GM18502 (cell line): ENCODE measurements at regions not wholly inside any gene's neighbourhood (a gene's known extent, or its start where the extent isn't known, plus 50 kb on each side); places are given as distances from the start of the nearest gene placed in this dataset.

Experiments used
- ATAC-seq: cut with Tn5 transposase; IDR thresholded peaks from one replicate; pipeline ENCODE4 v1.9.1; 2021; ENCODE audit warnings: mild to moderate bottlenecking; ENCODE audit not compliant: unreplicated experiment, poor library complexity

- no peak for ATAC-seq
Measured at GRCh38 chr5:125549322-125549911, 803.0 kb upstream of the ZNF608 start.

DNA sequence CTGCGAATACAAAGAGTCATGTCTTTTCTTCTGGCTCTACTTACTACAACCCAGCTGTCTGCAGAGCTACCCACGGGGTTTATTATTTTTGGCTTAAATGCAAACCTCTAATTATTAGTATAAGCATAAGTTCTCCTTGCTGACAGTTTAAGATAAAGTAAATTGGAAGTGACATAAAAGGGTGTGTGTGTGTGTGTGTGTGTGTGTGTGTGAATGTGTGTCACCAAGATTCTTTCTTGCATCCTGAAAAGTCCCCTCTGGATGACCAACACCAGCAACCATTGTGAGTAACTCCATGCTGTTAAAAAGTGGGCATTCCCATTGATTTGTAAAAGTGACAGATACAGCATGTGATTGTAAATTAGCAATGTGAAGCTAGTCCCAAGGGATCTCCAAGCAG is 803.8 kb upstream of the ZNF608 start:
- ATAC-seq: no peak

- ATAC-seq: no peak
Measured at GRCh38 chr5:125551246-125551645, 804.8 kb upstream of the ZNF608 start.

DNA sequence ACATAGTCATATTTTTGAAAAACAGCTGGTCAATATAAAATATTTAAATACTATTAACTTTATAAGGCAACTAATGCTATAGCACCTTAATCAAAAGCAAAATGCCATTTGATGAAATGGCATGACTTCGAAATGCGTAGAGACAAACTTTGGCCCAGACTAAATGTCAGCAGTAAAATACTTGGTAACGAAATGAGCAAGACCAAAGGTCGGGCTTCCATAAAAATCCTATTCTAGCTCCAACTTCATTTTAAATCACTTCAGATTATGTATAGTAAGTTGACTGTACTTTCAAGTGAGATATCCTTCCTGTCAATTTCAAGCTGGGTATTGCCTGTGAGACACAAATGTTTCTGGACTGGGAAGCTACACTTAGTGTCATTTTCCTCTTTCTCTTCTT is 805.4 kb upstream of the ZNF608 start:
- no peak for ATAC-seq

GRCh38 chr5:125552486-125552885 is 806.0 kb upstream of the ZNF608 start:
- no peak for ATAC-seq

DNA sequence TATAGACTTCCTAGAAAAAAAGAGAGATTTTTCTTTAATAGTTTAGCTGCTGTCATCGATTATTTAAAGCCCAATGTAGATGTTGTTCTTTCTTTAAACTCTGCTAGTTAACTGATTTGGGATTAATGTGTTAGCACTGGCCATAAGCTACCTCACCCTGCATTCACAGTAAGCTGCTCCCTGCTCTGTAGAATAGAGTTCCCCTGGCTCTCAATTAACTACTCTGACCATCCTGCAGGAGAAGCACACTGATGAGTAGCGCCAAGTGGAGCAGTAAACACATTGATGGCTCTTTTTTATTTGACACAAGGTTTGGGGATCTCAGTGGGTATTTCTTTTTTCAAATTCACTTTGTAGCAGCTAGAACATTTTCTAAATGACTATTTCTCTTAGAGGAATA is 807.9 kb upstream of the ZNF608 start:
- no peak for ATAC-seq

GRCh38 chr5:125555591-125555990 is 809.2 kb upstream of the ZNF608 start:
- ATAC-seq: no peak

DNA sequence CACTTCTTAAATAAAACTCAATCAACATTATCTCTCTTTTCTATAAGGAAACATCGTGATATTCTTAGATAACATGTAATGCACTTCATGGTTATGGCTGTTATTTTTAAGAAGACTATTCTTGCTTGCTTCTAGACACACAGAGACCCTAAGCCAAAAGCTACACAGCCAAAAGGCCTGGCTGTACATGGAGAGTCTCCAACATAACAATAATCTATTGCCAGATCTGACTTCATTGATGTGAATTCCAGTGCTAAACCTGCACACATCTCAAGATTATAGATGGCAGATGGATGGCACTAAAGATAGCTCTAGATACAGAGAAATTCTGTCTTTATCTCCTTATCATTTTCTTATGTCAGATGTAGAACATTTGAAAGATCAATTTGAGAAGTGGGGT is 811.6 kb upstream of the ZNF608 start:
- no peak for ATAC-seq

GRCh38 chr5:125558466-125558865 is 812.0 kb upstream of the ZNF608 start:
- no peak for ATAC-seq

DNA sequence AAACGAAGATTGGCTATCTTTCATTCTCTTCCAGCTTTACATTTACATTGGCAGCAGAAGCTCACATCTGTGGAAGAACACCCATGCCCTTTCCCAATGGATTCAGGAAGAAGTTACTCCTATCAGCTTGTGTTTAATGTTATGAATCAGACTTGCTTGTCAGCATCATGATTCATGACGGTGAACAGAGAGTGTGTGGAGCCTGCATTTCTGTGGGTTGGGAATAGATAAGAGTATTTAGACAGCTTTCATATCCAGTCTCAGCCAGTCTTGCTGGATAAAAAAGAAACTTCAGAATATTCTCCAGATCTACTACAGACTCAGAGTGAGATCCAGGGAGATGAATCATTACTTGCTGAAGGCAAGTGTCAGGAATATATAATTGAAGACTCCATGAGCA is 812.9 kb upstream of the ZNF608 start:
- no peak for ATAC-seq

DNA sequence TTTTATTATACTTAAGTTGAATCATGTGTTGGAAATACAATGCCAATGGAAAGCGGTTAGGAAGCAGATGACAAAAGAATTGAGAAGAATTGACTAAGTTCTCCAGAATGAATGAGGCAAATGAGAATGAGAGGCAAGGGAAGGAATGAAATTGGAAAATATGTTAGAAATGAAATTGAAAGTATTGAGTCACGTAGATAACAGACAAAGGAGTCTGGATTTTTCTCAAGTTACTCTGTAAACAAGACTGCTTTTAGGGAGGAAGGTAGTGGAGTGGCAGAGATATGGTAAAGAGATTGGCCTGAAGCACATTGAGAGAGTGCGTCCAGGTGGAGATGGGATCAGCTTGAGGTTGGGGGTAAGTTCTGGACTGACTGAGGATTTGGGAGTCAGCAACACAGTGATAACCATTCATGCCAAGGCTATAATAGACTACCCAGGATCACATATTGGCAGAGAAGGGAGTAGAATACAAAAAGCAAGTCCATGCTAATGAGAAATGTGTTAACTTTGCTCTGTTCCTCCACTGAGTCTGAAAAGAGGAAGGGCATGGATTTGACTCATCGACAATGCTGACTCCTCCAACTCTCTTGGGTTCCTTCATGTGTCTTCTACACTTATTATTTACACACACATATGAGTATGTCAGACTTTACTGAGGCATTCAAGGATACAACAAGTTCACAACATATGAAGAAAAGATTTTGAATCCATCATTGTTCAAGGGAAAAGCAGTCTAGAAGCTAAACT is 814.2 kb upstream of the ZNF608 start:
- ATAC-seq: no peak

GRCh38 chr5:125564317-125564975 is 818.0 kb upstream of the ZNF608 start:
- no peak for ATAC-seq

DNA sequence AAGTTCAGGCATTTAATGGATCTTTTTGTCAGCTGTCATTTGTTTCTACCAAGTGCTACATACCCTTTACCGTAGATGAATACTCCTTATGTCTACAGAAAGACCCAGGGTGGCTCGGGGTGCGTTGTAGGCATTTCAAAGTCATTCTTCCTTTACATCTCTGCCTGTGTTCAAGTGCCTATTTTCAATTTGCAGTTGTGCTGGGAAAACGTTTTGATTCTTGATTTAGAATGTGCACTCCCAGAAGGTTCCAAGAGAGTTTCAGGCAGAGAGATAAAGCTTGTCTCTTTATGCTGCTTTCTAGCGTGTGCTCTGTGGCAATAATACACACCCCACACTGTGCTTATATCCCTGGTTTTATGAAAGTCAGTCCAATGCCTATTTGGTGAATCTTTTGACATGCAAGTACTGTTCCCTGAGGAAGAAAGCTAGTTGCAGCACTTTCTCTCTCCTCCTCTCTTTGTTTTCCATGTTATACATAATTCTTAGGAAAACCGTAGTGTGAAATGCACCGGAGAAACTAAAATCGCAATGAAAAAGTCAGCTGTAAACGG is 828.1 kb upstream of the ZNF608 start:
- no peak for ATAC-seq

- ATAC-seq: no peak
Measured at GRCh38 chr5:125575171-125575890, 828.9 kb upstream of the ZNF608 start.

GRCh38 chr5:125575891-125576505 is 829.6 kb upstream of the ZNF608 start:
- ATAC-seq: no peak

DNA sequence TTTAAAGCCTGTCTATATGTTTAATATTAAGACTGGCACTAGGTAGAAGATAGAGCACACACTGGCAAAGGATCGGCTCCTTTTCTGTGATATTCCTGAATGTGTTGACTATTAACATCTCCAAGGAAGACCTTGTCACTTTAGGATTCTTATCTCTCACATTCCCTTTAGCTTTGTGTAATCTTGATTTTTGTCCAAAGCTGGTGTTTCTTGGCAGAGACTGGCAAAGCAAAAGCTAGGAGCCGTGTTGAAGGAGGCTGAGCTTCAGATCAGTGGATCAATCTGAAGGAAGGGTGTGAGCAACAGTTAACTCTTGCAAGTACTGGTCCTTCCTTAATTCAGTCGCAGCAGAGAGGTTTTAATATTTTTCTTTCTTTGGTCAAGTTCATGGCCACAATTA is 830.4 kb upstream of the ZNF608 start:
- ATAC-seq: no peak

DNA sequence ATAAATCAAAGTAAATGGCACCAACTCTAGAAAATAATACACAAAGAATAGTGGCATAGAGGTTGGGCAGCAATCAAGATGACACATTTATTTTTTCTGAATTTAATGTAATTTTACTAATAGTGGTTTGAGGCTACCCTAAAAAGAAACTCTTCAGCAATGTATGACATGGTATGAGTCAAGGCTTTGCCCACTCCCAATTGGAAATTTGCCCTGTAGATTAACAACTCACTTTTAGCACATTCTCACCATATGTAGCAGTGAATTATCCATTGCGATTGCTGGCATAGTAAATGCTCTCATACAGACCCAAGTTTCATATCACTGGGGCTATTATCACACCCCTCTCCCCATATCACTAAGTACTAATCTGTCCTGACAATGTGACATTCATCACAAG is 832.1 kb upstream of the ZNF608 start:
- no peak for ATAC-seq

- ATAC-seq: no peak
Measured at GRCh38 chr5:125579182-125579581, 832.7 kb upstream of the ZNF608 start.

- ATAC-seq: no peak
Measured at GRCh38 chr5:125581311-125581710, 834.9 kb upstream of the ZNF608 start.

- ATAC-seq: no peak
Measured at GRCh38 chr5:125582352-125582751, 835.9 kb upstream of the ZNF608 start.
